ENCODE measurements at regions not wholly inside any gene's neighbourhood (a gene's known extent, or its start where the extent isn't known, plus 50 kb on each side); places are given as distances from the start of the nearest gene placed in this dataset.

DNA sequence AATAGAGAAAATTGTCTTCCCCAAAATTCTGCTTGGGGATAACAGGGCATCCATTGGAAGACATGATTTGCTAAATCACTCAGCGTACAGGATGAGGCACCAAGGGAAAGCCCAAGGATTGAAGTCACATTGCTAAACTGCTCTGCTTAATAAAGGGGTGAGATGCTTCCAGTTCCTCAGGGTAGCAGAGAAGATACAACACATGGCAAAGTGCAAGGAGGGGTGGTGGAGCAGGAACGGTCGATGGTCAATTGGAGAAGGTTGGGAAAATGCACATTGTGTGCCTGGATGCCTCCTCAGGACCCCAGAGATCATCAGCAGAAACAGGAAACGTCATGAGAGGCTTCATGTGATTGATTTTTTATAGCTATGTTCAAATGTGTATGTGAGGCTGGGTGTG, 116.3 kb upstream of the SOX1 start:
- no peak for DNase-seq (ENCODE audit: low spot score)

DNA sequence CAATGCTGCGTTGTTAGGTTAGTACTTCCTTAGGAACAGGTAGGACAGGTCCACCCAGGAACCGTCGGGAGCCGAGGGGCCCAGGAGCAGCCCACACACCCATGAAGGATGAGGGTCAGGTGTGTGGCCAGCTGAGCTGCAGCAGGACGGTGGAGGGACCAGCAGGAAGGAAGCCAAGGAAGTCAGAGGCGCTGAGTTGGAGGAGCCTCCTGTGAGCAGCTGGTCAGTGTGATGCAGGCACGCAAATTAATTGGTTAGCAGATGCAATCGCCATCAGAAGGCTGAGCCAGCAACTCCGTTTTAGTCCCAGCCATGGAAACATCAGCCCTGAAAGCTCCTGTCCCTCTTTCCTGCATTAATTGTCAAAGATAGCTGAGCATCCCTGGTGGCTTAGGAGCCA, 114.9 kb upstream of the SOX1 start:
- DNase-seq (ENCODE audit: low spot score): no peak

DNA sequence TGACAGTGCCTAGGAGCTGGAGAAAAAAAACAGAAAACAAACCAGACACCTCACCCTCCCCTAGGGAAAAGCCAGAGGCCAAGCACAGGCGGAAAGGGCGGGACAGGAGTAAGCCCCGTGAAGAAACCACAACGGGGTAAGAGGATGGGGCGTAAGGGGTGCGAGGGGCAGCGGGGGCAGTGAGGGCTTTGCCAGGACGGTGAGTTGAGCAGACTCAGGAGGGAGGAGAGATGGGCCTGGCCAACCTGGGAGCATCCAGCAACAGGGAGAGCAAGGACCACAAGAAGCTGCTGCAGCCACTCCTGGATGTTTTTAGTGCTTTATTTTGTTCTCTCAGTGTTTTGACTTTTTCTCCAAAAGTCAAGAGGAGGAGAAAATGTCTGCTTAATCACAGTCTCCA, 114.1 kb upstream of the SOX1 start:
- no peak for DNase-seq (ENCODE audit: low spot score)

DNA sequence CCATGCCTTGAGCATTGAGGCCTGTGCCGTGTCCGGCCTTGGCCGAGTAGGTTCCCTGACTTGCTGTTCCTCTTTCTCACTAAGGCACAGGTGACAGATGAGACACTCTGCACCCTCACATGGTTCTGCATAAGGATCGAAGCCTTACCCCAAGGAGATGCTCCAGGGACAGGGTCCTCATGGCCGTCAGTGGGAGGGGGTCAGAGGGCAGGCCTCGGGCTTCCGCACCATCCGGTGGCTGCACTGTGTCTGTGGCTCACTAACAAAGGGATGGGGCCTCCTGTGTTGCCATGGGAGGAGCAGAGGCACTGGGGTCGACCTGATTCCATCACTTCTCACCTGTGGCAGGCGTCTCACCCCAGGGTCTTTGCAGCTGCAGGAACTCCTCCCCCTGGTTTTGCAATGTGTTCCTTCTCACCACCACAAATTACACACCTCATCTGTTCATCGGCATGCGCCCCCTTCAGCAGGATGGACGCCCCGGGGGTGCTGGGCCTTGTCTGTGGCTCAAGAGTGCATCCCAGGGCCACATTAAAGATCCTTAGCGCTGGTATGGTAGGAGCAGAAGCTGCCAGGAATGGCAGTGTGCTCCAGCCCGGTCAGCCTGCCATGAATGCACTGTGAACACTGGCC, 113.3 kb upstream of the SOX1 start:
- DNase-seq (ENCODE audit: low spot score): no peak

DNA sequence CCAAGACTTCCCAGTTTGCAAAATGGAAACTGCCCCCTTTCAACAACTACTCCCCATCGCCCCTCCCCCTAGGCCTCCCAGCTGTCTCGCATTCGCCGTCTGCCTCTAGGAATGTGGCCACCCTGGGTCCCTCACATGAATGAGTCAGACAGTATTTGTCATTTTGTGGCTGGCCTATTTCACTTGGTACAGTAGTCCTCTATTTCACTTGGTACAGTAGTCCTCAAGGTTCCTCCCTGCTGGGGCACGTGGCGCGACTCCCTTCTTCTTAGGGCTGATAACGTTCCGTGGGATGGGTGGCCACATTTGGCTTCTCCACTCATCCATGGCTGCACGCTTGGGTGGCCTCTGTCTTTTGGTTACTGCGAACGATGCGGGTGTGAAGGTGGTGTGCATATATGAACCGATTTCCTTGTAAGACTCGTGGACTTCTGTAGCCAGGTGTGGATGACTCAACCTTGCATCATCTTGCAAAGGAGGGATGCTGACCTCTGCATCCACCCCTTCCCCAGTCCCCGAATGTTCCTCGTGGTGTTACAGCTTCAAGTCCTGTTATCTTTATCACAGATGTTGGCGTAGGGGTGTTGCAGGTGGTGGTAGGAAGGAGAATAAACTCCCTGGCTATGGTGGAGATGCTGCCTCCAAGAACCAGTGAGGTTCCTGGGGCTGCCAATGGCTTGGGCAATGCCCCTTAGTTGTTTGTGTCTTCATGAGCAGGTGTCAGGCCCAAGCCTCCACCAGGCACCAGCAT, 112.1 kb upstream of the SOX1 start:
- DNase-seq (ENCODE audit: low spot score): no peak

DNA sequence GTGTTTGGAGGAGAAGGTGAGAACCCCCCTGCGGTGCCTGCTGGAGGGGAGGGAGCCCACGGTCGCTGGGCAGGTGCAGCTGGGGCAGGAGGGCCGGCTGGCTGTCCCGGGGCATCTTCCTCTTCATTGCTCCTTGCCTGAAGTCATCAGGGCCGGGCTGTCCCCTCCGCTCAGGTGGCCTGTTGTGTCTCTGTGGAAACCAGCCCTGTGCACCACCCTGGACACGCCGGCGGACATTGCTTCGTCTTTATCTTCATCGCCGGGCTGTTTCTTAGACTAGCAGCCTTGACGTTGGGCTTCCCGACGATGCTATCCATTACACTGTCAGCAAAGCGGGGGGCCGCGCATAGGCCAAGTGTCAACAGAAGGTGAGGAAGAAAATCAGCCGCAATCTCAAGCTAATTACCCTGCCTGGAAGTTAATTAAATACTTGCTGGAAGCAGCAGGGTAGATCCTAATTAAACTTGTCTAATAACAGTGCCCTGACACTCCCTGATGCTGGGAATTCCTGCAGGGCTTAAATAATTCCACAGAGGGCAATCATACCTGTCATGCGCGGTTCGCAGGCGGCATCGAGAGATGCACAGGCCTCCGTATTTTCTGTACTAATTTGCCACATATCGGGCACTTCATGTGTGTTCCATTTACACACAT, 111.4 kb upstream of the SOX1 start:
- DNase-seq (ENCODE audit: low spot score): no peak

DNA sequence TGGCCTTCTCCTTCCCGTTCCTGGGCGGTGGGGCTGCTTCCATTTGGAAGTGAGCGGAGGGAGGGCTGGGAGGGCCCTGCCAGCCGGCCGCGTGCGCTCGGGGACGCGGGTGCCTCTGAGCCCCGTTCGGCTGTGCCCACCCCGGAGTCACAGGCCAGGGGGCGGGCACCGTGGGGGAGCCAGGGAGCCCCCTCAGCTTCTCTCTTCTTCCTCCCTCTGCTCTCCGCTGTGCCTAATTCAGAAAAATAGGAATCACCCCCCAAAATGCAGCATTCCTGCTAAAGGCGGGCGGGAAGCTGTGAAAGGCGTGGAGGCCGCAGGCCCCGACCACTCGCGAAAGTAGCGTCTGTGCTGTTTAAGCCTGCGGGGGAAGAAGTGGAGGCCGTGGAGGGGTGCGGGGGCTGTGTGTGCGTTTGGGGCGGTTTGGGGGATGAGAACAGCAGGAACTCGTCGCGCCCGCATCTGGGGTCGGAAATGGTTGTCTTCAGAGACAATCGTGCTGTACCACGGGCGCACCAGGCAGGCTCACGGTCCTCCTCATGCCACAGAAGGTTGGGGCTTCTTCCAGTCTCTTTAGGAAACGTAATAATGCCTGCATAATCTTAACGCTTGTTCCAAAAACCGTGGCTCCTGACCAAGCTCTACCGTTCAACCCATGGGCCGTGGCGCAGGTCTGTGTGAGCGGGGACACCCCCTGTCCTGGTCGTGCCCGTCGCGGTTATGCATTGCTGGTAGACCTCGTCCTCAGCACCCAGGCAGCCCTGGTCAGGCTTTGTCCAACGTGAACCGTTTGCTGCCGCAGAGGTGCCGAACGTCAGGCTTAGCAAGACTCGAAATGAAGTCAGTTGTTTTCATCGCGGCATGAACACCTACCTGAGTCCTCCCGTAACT, 110.4 kb upstream of the SOX1 start:
- no peak for DNase-seq (ENCODE audit: low spot score)

DNA sequence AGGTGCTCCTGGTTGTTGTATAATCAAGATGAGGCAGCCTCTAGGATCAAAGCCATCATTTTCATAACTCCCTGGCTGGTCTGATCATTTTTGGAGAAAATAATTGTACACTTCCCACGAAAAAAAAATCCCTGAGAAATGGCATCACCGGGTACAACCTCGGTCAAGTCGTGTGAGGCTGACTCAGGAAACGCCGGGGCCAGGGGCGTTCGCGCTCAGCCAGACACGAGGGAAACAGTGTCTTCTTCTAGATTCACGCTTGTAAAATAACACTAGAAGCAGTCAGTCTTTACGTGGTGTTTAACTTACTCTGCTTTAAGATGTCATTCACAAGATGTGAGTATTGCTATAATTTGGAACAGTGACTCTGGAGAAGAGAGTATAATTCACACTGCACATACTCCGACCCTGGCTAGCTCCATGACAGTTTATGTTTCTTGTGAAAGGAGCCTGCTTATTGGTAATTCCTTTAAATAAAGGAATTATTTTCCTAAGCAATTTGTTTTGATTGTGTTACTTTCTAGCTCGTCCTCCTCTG, 109.0 kb upstream of the SOX1 start:
- no peak for DNase-seq (ENCODE audit: low spot score)

DNA sequence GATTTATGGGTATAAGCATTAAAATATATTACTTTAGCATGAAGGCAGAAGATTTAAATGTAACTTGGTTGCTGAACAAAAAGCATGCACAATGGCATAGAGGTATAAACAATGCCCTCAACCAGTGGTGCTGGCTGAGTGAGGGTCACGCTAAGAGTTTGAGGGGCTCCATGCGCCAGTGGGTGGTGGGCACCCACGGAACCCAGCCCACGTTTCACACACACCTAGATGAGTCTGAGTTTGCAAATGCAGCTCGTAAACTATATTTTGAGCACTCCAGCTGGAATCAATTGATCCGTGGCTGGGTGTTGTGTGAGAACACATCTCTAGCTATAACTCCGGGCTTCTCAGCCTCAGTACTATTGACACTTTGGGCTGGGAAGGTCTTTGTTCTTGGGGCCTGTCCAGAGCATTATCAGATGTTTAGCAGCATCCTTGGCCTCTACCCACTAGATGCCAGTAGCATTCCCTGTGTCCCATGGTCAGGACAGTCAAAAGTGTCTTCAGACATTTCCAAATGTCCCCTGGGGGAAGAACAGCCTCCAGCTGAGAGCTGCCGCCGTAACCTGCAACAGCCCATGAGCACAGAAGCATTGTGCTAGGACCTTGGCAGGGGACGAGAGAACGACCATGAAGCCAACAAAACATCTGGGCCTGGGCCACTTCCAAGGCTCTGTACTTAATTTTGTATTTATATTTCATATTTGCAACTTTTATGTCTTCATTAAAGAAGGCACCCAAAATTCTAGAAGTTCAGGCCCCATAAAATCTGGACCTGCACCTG, 108.1 kb upstream of the SOX1 start:
- no peak for DNase-seq (ENCODE audit: low spot score)

DNA sequence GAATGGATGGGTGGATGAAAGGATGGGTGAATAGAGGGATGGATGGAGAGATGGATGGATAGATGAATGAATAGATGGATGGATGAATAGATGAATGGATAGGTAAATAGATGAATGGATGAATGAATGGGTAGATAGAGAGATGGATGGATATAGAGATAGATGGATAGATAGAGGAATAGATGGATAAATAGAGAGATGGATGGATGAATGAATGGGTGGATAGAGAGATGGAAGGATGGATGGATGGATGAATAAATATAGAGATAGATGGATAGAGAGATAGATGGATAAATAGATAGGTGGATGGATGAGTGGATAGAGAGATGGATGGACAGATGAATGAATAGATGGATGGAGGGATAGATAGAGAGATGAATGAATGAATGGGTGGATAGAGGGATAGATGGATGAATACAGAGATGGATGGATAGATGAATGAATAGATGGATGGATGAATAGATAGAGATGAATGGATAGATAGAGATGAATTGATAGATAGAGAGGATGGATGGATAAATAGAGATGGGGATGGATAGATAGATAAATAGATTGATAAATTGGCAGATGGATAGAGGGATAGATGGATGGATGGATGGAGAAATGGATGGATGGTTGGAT, 106.7 kb upstream of the SOX1 start:
- DNase-seq (ENCODE audit: low spot score): no peak

DNA sequence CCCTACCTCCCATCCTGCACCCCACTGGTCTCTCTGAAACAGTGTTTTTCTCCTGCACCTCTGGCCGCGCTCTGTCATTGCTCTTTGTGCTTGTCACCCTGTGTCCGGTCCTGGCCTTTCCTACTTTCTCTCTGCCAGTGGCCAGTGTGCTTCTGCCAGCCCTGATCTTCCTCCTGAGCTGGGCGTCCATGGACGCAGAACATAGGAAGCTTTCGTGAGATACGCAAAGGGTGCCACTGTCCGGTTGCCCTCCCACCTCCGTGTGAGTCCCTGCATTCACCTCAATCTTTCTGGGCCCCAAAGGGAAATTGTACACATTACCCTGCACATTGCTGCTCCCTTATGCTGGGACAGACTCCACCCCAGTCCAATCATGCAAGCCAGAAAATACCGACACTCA, 105.7 kb upstream of the SOX1 start:
- no peak for DNase-seq (ENCODE audit: low spot score)

DNA sequence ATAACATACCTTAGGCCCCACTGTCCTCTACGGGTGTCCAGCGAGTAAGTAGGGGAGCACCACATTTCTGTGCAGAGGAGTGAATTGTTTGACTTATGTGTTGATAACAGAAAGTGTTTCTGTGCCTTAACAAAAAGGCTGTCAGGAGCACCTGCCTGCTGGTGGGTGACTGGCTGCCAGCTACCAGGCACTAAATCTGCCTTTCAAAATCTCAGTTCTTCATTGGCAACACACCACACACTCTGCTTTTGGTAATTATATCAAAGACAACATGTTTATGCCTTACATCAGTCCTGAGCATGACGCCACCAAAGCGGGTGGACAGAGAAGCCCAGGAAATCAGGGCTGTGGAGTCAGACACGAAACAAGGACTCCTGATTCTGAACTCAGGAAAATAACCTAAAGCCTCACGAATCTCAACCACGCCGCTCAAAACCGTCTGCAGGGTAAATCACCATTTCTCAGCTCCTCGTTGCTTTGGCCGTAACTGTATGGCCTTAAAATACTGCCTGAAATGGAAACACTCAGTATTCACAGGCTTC, 105.2 kb upstream of the SOX1 start:
- DNase-seq (ENCODE audit: low spot score): no peak

DNA sequence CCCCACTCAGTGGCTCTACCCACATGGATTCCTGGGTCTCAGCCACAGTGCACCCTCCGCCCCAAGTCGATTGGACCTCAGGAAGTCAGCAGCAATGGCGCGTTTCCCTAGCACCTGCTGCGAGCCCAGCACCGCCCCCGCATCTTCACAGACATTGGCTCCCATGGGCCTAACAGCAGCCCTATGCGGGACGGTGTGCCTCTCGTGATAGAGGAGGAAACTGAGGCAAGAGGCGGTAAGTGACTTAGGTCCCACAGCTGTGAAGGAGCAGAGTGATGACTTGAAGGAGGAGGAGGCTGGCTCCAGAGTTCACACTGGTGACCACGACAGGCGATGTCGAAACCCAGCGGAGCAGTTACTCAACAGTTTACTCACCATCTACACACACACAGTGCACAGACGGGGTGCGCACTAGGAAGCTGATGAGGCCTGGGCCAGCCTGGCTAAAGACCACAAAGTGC, 104.5 kb upstream of the SOX1 start:
- DNase-seq (ENCODE audit: low spot score): no peak

DNA sequence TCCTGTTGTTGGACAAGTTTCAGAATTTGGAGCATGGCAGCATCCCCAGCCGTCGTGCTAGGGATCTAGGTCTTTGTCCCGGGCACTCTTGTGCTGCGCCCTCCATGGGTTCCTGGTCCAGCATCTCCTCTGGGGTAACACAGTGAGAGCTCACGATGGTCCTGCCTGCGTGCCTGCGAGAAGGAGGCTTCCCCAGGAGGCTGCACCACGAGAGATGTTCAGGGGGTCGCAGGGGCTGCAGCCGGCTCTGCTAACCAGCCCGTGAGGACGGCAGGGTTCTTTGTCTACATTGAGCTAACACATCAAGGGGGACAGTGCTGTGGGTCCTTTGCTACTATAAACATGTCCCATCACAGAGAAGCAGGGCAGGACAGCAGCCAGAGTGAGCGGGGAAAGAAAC, 103.9 kb upstream of the SOX1 start:
- no peak for DNase-seq (ENCODE audit: low spot score)

DNA sequence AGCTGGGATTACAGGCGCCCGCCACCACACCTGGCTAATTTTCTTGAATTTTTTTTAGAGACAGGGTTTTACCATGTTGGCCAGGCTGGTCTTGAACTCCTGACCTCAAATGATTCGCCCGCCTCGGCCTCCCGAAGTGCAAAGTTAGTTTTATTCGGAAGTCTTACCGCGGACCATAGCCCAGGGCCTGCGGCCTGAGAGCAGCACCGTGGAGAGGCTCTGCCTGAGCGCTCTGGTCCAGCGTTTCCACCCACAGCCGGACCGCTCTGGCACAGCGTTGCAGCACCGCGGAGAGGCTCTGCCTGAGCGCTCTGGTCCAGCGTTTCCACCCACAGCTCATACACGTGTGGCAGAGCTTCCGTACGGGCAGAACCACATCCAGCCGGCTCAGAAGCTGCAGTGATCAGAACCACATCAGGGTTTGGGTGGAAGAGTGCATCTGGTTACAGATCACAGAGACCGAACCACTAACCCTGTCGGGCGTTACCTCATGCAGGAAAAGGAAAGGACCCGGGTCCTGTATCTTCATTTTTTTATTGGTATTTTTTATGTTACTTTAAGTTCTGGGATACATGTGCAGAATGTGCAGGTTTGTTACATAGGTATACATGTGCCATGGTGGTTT, 102.4 kb upstream of the SOX1 start:
- DNase-seq (ENCODE audit: low spot score): no peak

DNA sequence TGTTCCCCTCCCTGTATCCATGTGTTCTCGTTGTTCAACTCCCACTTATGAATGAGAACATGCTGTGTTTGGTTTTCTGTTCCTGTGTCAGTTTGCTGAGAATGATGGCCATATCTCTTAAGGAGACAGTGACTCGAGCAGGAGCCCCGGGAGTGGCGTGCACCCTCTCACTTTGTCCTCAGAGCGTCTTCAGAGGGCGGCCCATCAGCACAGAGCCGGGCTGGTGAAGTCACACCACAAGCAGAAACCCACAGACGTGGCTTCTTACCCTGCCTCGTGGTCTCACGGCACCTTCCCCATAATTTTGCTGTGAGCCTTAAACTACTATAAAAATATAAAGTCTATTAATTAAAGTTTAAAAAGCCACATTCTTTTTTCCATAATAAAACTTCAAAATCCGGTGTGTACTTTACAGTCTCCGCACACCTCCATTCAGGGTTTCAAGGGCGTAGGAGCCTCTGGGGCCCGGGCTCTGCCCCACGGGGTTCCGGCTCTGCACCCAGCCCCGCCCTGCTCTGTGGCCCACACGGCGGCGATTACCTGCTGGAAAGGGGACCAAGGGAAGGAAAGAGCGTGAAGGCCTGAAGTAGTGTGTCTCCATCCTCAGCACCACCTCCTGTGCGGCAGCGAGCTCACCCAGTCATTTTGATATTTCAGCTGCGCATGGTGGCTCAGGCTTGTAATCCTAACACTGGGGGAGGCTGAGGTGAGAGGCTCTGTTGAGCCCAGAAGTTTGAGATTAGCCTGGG, 101.3 kb upstream of the SOX1 start:
- no peak for DNase-seq (ENCODE audit: low spot score)

DNA sequence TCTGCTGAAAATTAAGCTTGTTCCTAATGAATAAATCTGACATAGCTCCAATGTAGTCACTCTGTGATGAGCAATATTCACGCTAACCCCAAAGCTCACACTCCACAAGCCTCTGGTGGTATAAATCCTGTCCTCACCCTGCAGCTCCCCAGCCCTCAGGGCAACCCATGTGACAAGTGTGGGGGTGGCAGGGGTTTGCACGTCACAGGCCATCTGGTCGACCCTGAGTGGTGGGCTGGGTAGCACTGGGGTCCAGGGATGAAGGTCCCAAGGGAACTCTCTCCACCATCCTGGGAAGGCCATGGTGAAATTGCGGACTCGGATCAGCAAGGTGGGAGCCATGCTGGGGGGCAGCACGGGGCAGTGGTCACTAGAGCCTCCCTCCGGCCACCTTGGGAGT, 100.0 kb upstream of the SOX1 start:
- DNase-seq (ENCODE audit: low spot score): no peak

DNA sequence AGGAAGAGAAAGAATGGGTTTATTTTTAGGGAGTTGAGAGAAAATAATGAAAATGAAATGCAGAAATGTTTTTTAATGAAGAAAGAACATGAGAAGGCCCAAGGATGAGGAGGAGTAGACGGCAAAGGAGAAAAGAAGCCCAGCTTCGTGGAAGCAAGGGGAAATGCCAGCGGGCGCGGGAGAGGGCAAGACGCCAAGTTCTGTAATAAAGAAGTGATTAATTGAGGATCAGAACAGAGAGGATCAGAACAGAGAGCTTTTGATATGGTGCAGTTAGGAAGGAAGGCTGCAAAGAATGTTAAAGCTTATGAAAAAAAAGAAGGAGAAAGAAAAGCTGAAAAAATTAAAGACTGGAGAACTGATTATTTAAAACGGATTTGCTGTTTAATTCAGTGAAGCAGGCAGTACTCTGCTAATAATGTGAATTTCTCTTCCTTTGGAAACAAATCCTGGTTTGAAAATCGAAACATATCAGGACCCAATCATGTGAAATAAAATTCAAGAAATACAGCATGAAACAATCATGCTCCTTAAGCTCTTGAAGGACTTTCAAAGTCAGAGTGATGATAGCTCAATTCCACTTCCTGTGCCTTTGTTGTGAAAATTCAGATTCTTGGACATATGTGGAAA, 99.3 kb upstream of the SOX1 start:
- DNase-seq (ENCODE audit: low spot score): peak; percentile 80
